Hepatocyte (in vitro differentiated cells): ENCODE measurements at regions not wholly inside any gene's neighbourhood (a gene's known extent, or its start where the extent isn't known, plus 50 kb on each side); places are given as distances from the start of the nearest gene placed in this dataset.

Experiments
- DNase-seq: peaks from one replicate; pipeline ENCODE4 v3.0.0-alpha.2; 2016; ENCODE audit warnings: low spot score
- H2AFZ ChIP-seq: fragments of 200-600 bp; sonication (generic); 2 replicates; pipeline ENCODE4 v1.6.0; 2016; ENCODE audit warnings: antibody characterized with exemption, mild to moderate bottlenecking
- H3K27ac ChIP-seq: fragments of 200-600 bp; sonication (generic); 2 replicates; pipeline ENCODE4 v1.5.1; 2016; ENCODE audit warnings: mild to moderate bottlenecking
- H3K27me3 ChIP-seq: fragments of 200-600 bp; sonication (generic); 2 replicates; pipeline ENCODE4 v1.6.1; 2016
- H3K36me3 ChIP-seq: fragments of 200-600 bp; sonication (generic); replicated peaks from 2 replicates; pipeline ENCODE4 v1.5.1; 2016; ENCODE audit warnings: low read depth; ENCODE audit not compliant: insufficient read depth
- H3K4me1 ChIP-seq: fragments of 200-600 bp; sonication (generic); 2 replicates; pipeline ENCODE4 v1.5.1; 2016; ENCODE audit warnings: mild to moderate bottlenecking, moderate library complexity; ENCODE audit not compliant: insufficient read depth
- H3K4me2 ChIP-seq: fragments of 200-600 bp; sonication (generic); 2 replicates; pipeline ENCODE4 v1.6.0; 2016
- H3K4me3 ChIP-seq: fragments of 200-600 bp; sonication (generic); 2 replicates; pipeline ENCODE4 v1.5.1; 2016; ENCODE audit warnings: mild to moderate bottlenecking
- H3K79me2 ChIP-seq: fragments of 200-600 bp; sonication (generic); 2 replicates; pipeline ENCODE4 v1.6.0; 2017; ENCODE audit warnings: mild to moderate bottlenecking
- H3K9me2 ChIP-seq: fragments of 200-600 bp; sonication (generic); replicated peaks from 2 replicates; pipeline ENCODE4 v1.6.0; 2017; ENCODE audit warnings: mild to moderate bottlenecking; ENCODE audit not compliant: insufficient read depth
- H3K9me3 ChIP-seq: fragments of 200-600 bp; sonication (generic); 2 replicates; pipeline ENCODE4 v1.5.1; 2016; ENCODE audit warnings: low read depth, mild to moderate bottlenecking
- H4K20me1 ChIP-seq: fragments of 200-600 bp; sonication (generic); 2 replicates; pipeline ENCODE4 v1.6.0; 2016; ENCODE audit warnings: mild to moderate bottlenecking; ENCODE audit not compliant: insufficient read depth, poor library complexity, severe bottlenecking
- CTCF ChIP-seq: fragments of 200-600 bp; sonication (generic); IDR thresholded peaks from 2 replicates; pipeline ENCODE4 v1.5.1; 2016; ENCODE audit warnings: antibody characterized with exemption, mild to moderate bottlenecking; ENCODE audit not compliant: poor library complexity
- EZH2 ChIP-seq: fragments of 200-600 bp; sonication (generic); IDR thresholded peaks from 2 replicates; pipeline ENCODE4 v1.6.1; 2016; ENCODE audit warnings: antibody characterized with exemption, mild to moderate bottlenecking, borderline replicate concordance
- EZH2phosphoT487 ChIP-seq: fragments of 200-600 bp; sonication (generic); IDR thresholded peaks from one replicate; pipeline ENCODE4 v1.6.1; 2018; ENCODE audit warnings: antibody characterized with exemption, mild to moderate bottlenecking, low read depth, moderate library complexity; ENCODE audit not compliant: unreplicated experiment, severe bottlenecking
- WGBS: methylation state at CpG from one replicate; pipeline ENCODE4 v1.1.6; 2016; ENCODE audit warnings: low lambda C conversion rate; ENCODE audit errors: missing lambda C conversion rate; 5-methylcytosine and 5-hydroxymethylcytosine counted together

- H2AFZ ChIP-seq, result no peak overlapping the region
- WGBS, result 91% methylated on average over 8 of the region's 11 CpGs
- no peaks in the 10 kb centered on the region for H3K9me3 ChIP-seq
- no peaks in the 10 kb centered on the region for H4K20me1 ChIP-seq
- no peaks in the 10 kb centered on the region for H3K27me3 ChIP-seq
- no peaks in the 10 kb centered on the region for H3K79me2 ChIP-seq
- no peak for DNase-seq
- no peak overlapping the region for H3K27ac ChIP-seq
- TF ChIP-seq CTCF (no peak), EZH2 (no peak), EZH2phosphoT487 (no peak)
- no peaks in the 10 kb centered on the region for H3K9me2 ChIP-seq
- H3K4me1 ChIP-seq, result peaks cover 5% of the 10 kb centered on the region
- H3K36me3 ChIP-seq, result no peaks in the 10 kb centered on the region
- no peak overlapping the region for H3K4me3 ChIP-seq
- no peak overlapping the region for H3K4me2 ChIP-seq
Measured at GRCh38 chr2:12453731-12454130, 263.0 kb upstream of the TRIB2 start.

DNA sequence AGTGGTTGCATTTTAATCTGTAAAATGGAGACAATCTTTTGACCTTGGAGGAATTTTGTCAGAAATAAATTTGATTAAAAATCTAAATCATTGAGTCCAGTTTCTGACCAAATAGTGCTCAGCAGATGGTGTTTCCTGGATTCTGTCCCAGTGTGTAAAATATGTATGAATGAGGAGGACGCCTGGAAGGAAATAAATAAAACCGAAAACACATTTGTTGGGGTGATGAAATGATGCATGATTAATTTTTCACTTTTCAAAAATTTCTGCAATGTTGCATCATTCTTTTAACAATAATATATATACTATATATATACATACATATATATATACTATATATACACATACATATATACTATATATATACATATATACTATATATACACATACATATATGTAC lies 261.1 kb upstream of the TRIB2 start:
- Histone ChIP-seq H3K9me3 (no peaks in the 10 kb centered on the region), H2AFZ (no peak overlapping the region), H3K4me1 (peaks cover 5% of the 10 kb centered on the region), H3K36me3 (no peaks in the 10 kb centered on the region), H3K9me2 (no peaks in the 10 kb centered on the region), H3K27me3 (no peaks in the 10 kb centered on the region), H3K4me3 (no peak overlapping the region), H3K27ac (no peak overlapping the region), H3K4me2 (no peak overlapping the region), H4K20me1 (no peaks in the 10 kb centered on the region), H3K79me2 (no peaks in the 10 kb centered on the region)
- TF ChIP-seq EZH2, result no peak
- no peak for TF ChIP-seq CTCF
- no peak for TF ChIP-seq EZH2phosphoT487
- 84% methylated on average over 2 of the region's 2 CpGs for WGBS
- DNase-seq, result no peak

- no peaks in the 10 kb centered on the region for H4K20me1 ChIP-seq
- no peaks in the 10 kb centered on the region for H3K27me3 ChIP-seq
- peak; percentile 89 for DNase-seq
- H3K36me3 ChIP-seq, result no peaks in the 10 kb centered on the region
- 46% methylated on average over 7 of the region's 7 CpGs for WGBS
- no peak overlapping the region for H3K4me3 ChIP-seq
- no peaks in the 10 kb centered on the region for H3K9me3 ChIP-seq
- peaks cover 5% of the 10 kb centered on the region for H3K4me1 ChIP-seq
- H2AFZ ChIP-seq, result no peak overlapping the region
- peak overlapping the region; percentile 67 for H3K4me2 ChIP-seq
- H3K27ac ChIP-seq, result peak overlapping the region; percentile 67
- H3K9me2 ChIP-seq, result no peaks in the 10 kb centered on the region
- no peaks in the 10 kb centered on the region for H3K79me2 ChIP-seq
- TF ChIP-seq EZH2phosphoT487 (no peak), EZH2 (no peak), CTCF (no peak)
Measured at GRCh38 chr2:12456293-12457106, 260.2 kb upstream of the TRIB2 start.
